Right ventricle myocardium superior (tissue), 1 donor: ENCODE measurements at regions not wholly inside any gene's neighbourhood (a gene's known extent, or its start where the extent isn't known, plus 50 kb on each side); places are given as distances from the start of the nearest gene placed in this dataset.
"Not testable (repeated sequence)": the region's sequence is repeated elsewhere in the genome, so short reads cannot be mapped to it uniquely, and the experiment has no call there.

Source experiments
- ATAC-seq: fragments of 200-7000 bp; cut with Tn5 transposase; one replicate; pipeline ENCODE4 v1.9.1; 2020; ENCODE audit warnings: mild to moderate bottlenecking; ENCODE audit not compliant: poor library complexity
- DNase-seq: peaks from one replicate; pipeline ENCODE4 v3.0.0-alpha.2; 2020
- intact Hi-C: fragments of 100-400 bp; cut with DNase I; formaldehyde crosslinking; loops from one replicate; pipeline ENCODE4 v1.11.2; 2022
- donor health status: DM: no; HTN: yes; CAD: no; lungs with severe emphysema.

DNA sequence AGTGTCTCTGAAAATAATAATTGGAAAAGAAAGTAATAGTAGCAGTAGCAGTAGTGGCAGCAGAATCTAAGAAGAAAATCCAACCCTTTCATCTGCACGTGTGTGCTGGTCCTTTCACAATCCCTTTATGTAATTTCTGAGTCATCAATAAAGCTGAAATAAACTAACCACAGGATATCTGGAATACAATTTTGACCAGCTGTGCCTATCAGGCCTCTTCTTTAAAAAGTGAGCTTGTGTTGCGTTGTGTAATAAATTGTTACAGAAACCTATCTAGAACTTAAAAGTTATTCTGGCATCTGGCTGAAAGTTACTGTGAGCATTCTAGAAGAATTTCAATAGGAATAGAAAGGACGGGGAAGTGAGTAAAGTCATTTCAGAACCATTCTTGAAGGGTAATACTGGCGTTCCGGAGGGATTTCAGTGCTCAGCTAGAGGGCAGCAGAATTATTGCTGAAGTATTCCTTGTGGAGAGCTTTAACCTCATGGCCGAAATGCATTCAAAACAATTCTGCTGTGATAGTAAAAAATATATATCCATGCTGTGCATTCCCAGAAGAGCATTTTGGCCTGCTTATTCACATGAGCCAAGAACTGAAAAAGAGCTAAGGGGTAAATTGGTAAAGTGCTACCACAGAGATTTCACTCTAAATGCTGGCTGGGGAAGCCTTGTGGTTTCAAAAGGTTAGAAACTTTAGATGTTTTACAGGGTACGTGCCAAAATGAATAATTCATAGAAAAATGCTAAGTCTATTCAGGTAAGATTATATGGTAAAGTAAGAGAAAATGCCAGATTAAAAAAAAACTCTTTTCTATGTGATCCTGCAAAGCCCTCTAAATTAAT lies 260.6 kb downstream of the NKX6-1 start:
- DNase-seq, result no peak
- ATAC-seq, result no peak
- intact Hi-C loops, result no loop called here

GRCh38 chr4:84237008-84237407 lies 262.1 kb downstream of the NKX6-1 start:
- ATAC-seq (no peak), DNase-seq (no peak)
- intact Hi-C loops, result no loop called here

DNA sequence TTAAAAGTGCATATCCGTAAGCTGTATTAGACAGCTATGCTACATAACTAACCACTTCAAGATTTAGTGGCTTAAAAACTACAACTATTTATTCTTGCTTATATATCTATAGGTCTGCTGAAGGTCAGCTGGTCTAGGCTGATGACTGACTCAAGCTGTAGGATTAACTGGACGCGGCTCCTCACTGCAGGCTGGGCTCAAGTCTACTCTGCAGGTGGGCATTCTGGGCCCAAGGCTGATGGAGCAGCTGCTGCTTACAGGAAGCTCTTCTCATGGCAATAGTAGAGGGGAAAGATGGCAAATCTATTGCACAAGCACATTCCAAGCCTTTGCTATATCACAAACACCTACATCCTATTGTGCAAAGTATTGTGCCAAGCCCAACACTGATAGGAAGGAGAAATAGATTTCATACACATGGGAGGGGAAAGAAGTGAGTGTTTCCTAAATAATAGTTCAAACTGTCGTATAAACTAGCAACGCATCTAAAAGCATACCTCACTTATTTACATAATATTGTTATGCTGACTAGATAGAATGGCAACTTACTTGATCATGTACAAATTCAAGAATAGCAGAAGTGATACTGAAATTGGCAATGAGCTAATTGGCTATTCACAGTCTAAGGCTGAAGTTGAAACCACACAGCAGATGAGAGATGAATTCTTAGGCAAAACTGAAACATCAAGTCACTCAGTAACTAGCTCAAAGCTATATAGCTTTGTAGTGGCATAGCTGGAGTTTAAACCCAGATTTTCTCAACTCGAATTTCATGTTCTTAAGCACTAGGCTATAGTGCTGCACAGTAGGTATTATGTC lies 263.8 kb downstream of the NKX6-1 start:
- DNase-seq (no peak), ATAC-seq (no peak)
- intact Hi-C loops, result no loop called here

DNA sequence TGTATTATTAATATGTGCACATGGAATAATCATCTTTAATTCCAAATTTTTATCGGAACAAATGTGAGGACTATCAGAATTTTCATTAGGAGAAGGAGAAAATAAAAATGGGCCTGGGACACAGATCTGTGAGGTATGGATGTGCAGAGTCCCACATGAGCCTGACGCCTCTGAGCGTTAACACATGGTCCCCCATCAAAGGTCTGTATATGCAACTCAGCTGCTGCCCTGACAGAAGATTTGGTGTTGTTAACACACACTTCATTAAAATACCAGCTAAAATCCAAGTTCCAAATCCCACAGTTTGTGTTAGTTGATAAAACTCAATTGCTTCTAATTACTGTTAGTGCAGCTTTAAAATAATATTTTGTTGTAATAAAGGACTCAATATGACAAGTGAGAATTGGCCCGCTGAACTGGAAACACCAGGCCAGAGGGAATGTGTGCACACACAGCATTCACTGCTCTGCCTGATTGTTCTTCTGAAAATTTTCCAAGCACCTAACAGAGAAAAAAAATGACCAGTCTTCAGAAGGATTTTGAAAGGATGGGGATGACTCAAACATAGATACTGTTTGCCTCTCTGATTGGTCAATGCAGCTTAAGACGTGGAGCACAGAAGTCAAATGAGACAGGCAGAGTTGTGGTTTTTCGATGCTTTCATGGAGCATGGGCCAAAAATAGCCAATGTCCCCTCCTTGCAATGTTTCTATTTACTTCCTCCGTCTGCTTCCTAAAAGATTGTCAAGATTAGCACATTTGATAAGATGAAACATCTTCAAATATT lies 266.6 kb downstream of the NKX6-1 start:
- intact Hi-C loops, result no loop called here
- no peak for ATAC-seq
- DNase-seq, result no peak

DNA sequence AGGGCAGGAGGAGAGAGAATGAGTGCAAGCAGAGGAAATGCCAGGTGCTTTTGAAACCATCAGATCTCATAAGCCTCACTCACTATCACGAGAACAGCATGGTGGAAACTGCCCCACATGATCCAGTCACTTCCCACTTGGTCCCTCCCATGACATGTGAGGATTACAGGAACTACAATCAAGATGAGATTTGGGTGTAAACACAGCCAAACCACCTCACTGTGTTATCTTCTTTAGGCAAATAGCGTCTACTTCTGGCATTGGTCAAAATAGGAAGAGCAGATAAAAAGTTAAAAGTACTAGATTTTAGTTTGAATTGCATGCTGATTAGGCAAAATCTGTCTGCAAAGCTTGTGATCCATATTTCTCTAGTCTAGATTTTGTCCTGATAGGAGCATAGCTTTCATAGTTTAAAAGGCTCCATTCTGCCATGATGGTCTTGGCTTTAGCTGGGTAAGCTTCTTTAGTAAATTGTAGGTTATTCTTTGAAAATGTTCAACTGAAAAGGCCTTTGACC lies 267.5 kb downstream of the NKX6-1 start:
- no peak for ATAC-seq
- no peak for DNase-seq
- intact Hi-C loops, result no loop called here

DNA sequence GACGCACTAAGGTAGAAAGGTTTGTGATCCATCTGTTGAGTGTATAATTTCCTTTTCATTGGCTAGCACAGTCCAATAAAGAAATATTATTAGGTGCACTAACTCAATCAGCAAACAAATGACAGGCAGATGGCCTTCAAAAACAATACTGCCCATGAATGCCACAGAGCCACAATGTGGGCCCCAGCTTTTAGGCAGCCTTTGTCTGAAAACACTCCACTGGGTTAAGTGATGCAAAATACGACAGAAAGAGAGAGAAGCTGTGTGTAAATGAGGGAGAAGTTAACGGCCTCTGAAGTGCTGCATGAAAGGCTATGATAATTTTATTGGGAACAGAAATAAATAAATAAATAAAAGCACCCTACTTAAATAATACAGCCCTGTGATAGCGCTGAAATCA lies 274.6 kb downstream of the NKX6-1 start:
- DNase-seq, result no peak
- ATAC-seq, result no peak
- intact Hi-C loops, result no loop called here

GRCh38 chr4:84221704-84222103 lies 277.4 kb downstream of the NKX6-1 start:
- no peak for ATAC-seq

GRCh38 chr4:84220990-84221389 lies 278.1 kb downstream of the NKX6-1 start:
- intact Hi-C loops, result no loop called here

More at GRCh38 chr4:84221704-84222103, 277.4 kb downstream of the NKX6-1 start:
- DNase-seq, result no peak
- intact Hi-C loops, result no loop called here

DNA sequence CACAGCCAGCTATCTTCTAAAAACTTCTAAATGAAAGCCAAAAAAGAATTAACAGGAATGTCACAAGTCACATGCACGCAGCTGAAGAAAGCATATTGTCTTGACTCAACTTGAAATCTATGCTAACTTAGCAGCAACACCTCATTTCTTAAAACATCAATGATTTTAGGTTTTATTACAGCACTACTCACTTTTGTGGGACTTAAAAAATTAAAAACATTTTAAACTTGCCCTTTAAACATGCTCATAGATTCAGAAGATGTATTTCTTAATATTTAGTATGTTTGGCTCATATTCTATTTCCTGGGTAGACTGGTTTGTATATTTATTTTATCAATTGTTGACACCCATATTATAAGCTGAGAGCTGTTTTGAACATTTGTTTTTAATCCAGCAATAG lies 279.4 kb downstream of the NKX6-1 start:
- DNase-seq (no peak), ATAC-seq (no peak)
- intact Hi-C loops, result no loop called here

More at GRCh38 chr4:84220990-84221389, 278.1 kb downstream of the NKX6-1 start:
- ATAC-seq (no peak), DNase-seq (no peak)

DNA sequence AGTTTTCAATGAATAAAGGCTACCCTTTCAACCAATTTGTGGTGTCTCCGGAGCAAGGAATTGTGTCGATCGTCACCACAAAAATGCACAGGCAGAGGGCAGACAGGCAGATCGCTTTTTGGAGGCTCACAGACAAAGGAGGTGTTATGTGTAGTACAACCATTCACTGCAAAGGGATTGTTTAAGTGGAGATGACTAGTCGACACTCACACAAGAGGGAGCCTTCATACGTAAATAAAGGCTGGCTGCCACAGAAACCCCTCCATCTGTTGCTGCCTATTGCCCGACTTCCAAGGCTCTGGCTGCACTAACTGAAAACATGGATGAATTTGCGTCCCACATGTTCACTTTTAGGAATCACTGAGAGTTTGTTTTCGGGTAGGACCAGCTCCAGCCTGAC lies 281.1 kb downstream of the NKX6-1 start:
- ATAC-seq (no peak), DNase-seq (no peak)
- intact Hi-C loops, result no loop called here

- DNase-seq (no peak), ATAC-seq (no peak)
- intact Hi-C loops, result no loop called here
Observed at GRCh38 chr4:84215217-84215616, 283.9 kb downstream of the NKX6-1 start.

DNA sequence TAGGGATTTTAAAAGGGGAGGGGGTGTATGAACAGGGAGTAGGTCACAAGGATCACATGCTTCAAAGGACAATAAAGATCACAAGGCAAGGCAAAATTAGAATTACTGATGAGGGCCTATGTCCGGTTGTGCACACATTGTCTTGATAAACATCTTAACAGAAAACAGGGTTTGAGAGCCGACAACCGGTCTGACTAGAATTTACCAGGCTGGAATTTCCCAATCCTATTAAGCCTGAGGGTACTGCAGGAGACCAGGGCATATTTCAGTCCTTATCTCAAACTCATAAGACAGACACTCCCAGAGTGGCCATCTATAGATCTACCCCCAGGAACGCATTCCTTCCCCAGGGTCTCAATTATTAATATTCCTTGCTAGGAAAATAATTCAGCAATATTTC lies 292.9 kb downstream of the NKX6-1 start:
- ATAC-seq, DNase-seq, intact Hi-C loops: not testable (repeated sequence)

GRCh38 chr4:84189144-84189543 lies 309.9 kb downstream of the NKX6-1 start:
- DNase-seq (no peak), ATAC-seq (no peak)
- intact Hi-C loops, result no loop called here

DNA sequence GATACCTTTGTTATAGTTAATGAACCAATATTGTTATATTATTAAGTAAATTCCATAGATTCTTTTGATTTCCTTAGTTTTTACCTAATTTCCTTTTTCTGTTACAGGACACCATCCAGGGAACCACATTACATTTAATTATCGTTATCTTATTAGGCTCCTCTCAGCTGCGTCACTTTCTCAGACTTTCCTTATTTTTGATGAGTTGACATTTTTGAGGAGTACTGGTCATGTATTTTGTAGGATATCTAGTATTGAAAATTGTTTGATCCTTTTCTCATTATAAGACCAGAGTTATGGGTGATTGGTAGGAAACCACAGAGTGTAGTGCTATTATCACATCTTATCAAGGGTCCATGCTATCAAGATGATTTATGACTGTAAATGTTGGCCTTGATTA lies 319.7 kb downstream of the NKX6-1 start:
- ATAC-seq (no peak), DNase-seq (no peak)
- intact Hi-C loops, result no loop called here

- ATAC-seq, result no peak
- no peak for DNase-seq
- intact Hi-C loops, result no loop called here
Observed at GRCh38 chr4:84177831-84178542, 321.1 kb downstream of the NKX6-1 start.

GRCh38 chr4:84176016-84176415 lies 323.1 kb downstream of the NKX6-1 start:
- DNase-seq, result no peak
- no peak for ATAC-seq
- intact Hi-C loops, result no loop called here

DNA sequence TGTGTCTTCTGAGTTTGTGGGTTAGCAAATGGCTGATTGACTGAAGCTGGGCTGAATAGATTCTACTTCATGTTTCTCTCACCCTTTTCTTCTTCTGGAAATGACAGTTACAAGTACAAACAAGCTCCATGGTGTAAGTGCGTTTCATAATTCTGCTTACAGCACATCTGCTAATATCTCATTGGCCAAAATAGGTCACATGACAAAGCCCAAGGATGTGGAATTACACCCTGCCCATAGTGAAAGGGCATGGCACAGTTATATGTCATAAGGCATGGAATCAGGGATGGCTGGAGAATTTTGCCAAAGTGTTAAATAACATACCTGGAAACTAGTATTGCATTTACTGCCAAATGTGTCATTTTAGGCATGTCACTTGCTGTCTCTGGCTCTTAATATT lies 327.2 kb downstream of the NKX6-1 start:
- ATAC-seq (no peak), DNase-seq (no peak)
- intact Hi-C loops, result no loop called here

DNA sequence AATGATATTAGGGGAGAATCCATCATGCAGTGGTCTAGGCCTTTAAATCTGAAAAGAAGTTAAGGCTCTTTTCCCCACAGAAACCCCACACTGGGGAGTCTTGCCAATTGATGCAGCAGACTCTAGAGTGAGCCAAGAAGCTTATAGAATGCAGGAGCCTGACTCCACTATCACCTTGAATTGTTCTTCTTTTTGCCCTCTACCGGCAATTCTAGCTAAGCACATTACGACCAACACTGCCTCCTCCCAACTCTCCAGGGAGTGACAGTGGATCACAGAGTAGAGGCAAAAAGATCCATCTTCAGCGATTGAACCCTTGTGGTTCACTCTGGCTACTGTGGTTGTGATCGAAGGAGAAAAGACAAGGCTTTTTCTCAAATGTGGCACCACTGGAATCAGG lies 331.5 kb downstream of the NKX6-1 start:
- no peak for DNase-seq
- intact Hi-C loops, result no loop called here
- ATAC-seq, result no peak
